ENCODE measurements at regions not wholly inside any gene's neighbourhood (a gene's known extent, or its start where the extent isn't known, plus 50 kb on each side); places are given as distances from the start of the nearest gene placed in this dataset.
"Not testable (repeated sequence)": the region's sequence is repeated elsewhere in the genome, so short reads cannot be mapped to it uniquely, and the experiment has no call there.

GRCh38 chr1:220942278-220942677, 63.0 kb downstream of the HLX start:
- Mint-ChIP-seq H3K36me3 (ENCODE audit: low read depth) (no peaks in the 10 kb centered on the region), H3K27ac (no peak overlapping the region), H3K27me3 (ENCODE audit: low read depth) (no peaks in the 10 kb centered on the region), H3K4me3 (no peak overlapping the region), H3K4me1 (ENCODE audit: low read depth) (no peaks in the 10 kb centered on the region), H3K9me3 (no peaks in the 10 kb centered on the region)
- no peak for DNase-seq (ENCODE audit: low spot score)

DNA sequence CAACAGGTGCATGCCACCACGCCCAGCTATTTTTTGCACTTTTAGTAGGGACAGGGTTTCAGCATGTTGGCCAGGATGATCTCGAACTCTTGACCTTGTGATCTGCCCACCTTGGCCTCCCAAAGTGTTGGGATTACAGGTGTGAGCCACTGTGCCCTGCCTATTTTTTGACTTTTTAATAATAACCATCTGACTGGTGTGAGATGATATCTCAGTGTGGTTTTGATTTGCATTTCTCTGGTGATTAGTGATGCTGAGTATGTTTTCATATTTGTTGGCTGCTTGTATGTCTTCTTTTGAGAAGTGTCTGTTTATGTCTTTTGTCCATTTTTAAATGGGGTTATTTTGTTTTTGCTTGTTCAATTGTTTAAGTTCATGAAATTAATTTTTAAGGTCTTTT, 63.7 kb downstream of the HLX start:
- H3K4me3 Mint-ChIP-seq; H3K27me3 Mint-ChIP-seq (ENCODE audit: low read depth); H3K27ac Mint-ChIP-seq; H3K36me3 Mint-ChIP-seq (ENCODE audit: low read depth); H3K4me1 Mint-ChIP-seq (ENCODE audit: low read depth); H3K9me3 Mint-ChIP-seq; DNase-seq (ENCODE audit: low spot score): not testable (repeated sequence)

DNA sequence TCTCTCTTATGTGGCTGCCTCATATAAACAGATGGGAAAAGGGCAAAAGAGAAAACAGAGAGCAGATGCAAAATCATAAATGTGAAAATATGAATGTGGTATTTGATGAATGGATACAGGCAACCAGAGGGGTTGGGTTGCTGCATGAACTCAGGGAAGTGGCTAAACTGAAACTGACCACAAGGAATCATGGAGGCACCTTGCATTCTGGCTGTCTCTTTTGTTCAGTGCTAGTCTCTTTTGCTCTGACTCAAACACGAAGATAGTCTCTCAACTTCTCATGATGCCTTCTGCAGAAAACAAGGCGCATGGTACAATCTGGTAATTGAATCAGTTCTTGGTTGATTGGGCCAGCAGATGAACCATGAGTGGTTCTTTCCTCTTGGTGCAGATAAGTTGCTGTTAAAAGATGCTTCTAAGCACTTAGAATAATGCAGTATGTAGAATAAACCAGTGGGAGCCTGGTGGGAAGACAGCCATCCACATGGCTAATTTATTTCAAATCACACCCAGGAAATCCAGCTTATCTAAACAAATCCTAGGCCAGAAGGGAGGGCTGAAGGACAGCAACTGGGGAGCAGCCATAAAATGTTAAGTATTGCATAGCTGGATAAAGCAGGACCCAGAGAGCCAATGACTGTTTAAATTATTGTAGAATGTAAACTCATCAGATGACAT, 64.2 kb downstream of the HLX start:
- Mint-ChIP-seq H3K4me1 (ENCODE audit: low read depth) (no peaks in the 10 kb centered on the region), H3K27me3 (ENCODE audit: low read depth) (no peaks in the 10 kb centered on the region)
- no peak for DNase-seq (ENCODE audit: low spot score)

DNA sequence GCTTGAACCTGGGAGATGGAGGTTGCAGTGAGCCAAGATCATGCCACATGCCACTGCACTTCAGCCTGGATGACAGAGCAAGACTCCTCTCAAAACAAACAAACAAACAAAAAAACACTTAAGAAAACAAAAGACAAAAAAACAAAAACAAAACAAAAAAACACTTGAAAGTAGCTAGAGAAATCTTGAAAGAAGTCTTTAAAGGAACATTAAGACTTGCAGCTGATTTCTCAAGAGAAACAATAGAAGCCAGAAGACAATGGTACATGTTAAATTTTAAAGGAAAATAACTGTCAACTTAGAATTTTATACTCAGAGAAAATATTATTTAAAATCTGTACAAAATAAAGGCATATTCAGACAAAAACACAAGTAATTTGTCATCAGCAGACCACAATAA, 71.3 kb downstream of the HLX start:
- Mint-ChIP-seq H3K4me1 (ENCODE audit: low read depth) (no peaks in the 10 kb centered on the region), H3K27me3 (ENCODE audit: low read depth) (no peaks in the 10 kb centered on the region), H3K27ac (no peak overlapping the region), H3K36me3 (ENCODE audit: low read depth) (no peaks in the 10 kb centered on the region), H3K9me3 (peaks cover 14% of the 10 kb centered on the region), H3K4me3 (no peak overlapping the region)
- no peak for DNase-seq (ENCODE audit: low spot score)

More for the DNA sequence above, 64.2 kb downstream of the HLX start:
- Mint-ChIP-seq H3K27ac (no peak overlapping the region), H3K4me3 (no peak overlapping the region), H3K36me3 (ENCODE audit: low read depth) (no peaks in the 10 kb centered on the region), H3K9me3 (no peaks in the 10 kb centered on the region)

DNA sequence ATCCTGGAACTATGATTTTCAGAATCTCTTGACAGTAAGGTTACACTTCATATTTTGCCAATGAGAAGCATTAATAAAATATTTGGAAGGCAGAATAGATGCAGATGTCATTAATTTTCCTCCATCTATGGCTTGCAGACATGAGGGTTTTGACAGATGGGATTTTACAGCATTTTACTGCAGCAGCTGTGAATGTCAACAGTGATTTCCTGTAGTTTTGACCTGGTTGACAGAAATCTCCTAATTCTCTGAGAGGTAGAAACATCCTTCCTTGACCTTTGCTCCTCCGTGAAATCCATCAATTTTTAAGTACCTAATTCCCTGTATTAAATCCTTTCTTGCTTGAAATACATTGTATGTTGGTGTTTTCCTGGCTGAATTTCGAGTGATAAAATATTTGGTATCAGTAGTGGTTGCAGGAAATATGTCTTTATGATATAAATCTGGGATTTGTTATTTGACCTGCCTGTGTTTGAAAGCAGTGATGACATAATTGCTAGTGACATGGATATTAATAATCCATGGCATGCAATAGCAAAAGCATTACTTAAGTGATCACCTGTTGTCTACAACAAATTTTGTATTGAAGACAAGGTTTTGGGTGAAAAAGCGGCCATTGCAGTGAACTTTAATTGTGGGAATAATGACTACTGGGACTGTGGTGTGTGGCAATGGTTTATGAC, 73.9 kb downstream of the HLX start:
- H3K27me3 Mint-ChIP-seq (ENCODE audit: low read depth), result no peaks in the 10 kb centered on the region
- no peaks in the 10 kb centered on the region for H3K36me3 Mint-ChIP-seq (ENCODE audit: low read depth)
- no peak for DNase-seq (ENCODE audit: low spot score)
- H3K27ac Mint-ChIP-seq, result no peak overlapping the region
- peaks cover 14% of the 10 kb centered on the region for H3K9me3 Mint-ChIP-seq
- H3K4me1 Mint-ChIP-seq (ENCODE audit: low read depth), result no peaks in the 10 kb centered on the region
- no peak overlapping the region for H3K4me3 Mint-ChIP-seq

DNA sequence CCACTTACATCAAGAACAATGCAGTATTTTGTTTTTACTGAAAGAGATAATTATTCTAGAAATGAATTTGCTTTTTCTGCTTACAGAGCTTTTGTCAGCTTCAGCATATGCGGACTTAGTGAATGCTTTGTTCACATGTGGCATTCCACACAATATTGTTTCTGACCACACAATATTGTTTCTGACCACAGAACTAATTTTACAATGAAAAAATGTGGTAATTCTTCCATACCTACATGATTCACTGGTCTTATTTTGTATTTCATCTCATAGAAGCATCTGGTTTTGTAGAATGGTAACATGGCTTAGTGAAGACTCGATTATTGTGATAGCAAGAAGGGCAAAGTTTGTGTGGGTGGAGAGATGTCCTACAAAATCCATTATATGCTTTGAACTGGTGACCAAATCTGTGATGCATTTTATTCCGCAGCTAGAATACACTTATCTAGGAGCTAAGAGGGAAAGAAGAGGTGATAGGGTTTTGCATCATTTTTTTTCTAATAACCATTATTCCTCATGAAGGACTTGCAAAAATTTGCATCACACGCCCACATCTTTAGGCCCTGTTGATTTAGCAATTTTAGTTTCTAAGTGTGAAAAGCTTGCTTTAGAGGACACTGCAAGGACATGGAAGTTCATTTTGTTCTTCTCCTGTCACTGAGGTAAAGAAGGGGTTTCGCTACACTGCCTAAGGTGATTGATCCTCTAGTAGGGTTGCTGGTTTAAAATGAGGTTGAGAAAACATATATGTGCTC, 75.3 kb downstream of the HLX start:
- no peaks in the 10 kb centered on the region for H3K27me3 Mint-ChIP-seq (ENCODE audit: low read depth)
- no peak overlapping the region for H3K27ac Mint-ChIP-seq
- peaks cover 9% of the 10 kb centered on the region for H3K9me3 Mint-ChIP-seq
- no peak for DNase-seq (ENCODE audit: low spot score)
- no peaks in the 10 kb centered on the region for H3K4me1 Mint-ChIP-seq (ENCODE audit: low read depth)
- no peak overlapping the region for H3K4me3 Mint-ChIP-seq
- H3K36me3 Mint-ChIP-seq (ENCODE audit: low read depth), result no peaks in the 10 kb centered on the region

DNA sequence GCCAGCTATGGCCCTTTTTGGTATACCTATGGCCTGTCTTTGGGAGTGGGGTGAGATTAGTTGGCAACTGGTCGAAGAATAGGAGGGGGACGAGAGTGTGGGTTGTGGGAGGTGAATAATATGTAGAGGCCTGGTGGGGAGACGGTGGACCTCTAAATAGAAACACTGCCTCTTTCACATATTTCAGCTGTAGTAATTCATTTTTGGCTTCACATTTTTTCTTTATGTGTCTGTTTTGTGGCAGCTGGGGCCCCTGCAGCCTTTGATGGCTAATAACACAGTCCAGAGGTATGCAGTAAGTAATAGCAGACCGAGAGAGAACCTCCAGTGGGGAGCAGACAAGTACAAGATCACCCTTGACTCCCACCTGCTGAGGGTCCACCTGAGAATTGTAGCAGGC, 75.9 kb downstream of the HLX start:
- no peak overlapping the region for H3K27ac Mint-ChIP-seq
- DNase-seq (ENCODE audit: low spot score), result no peak
- H3K9me3 Mint-ChIP-seq, result peaks cover 4% of the 10 kb centered on the region
- H3K4me1 Mint-ChIP-seq (ENCODE audit: low read depth), result no peaks in the 10 kb centered on the region
- no peaks in the 10 kb centered on the region for H3K36me3 Mint-ChIP-seq (ENCODE audit: low read depth)
- H3K4me3 Mint-ChIP-seq, result no peak overlapping the region
- H3K27me3 Mint-ChIP-seq (ENCODE audit: low read depth), result no peaks in the 10 kb centered on the region

GRCh38 chr1:220956501-220957232, 77.4 kb downstream of the HLX start:
- H3K36me3 Mint-ChIP-seq (ENCODE audit: low read depth), result no peaks in the 10 kb centered on the region
- H3K4me3 Mint-ChIP-seq, result no peak overlapping the region
- H3K27ac Mint-ChIP-seq, result no peak overlapping the region
- DNase-seq (ENCODE audit: low spot score), result no peak
- H3K9me3 Mint-ChIP-seq, result no peaks in the 10 kb centered on the region
- H3K4me1 Mint-ChIP-seq (ENCODE audit: low read depth), result no peaks in the 10 kb centered on the region
- H3K27me3 Mint-ChIP-seq (ENCODE audit: low read depth), result no peaks in the 10 kb centered on the region

DNA sequence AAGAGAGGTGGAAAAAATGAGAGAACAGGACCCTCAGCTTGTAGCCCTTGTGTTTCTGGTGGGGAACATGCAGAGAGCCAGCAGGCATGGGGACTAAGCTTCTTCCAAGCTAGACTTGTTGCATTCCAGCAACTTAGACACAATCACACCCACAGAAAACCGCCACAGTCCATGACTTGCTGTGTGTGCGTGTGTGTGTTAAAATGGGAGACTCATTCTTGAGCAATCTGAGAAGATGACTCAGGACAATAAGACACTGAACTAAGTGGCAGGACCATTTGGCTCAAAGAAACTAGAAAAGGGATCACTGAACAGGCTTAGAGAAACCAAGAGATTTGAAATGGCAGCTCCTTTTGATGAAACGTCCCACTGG, 78.0 kb downstream of the HLX start:
- no peaks in the 10 kb centered on the region for H3K36me3 Mint-ChIP-seq (ENCODE audit: low read depth)
- H3K4me1 Mint-ChIP-seq (ENCODE audit: low read depth), result no peaks in the 10 kb centered on the region
- DNase-seq (ENCODE audit: low spot score), result no peak
- H3K9me3 Mint-ChIP-seq, result no peaks in the 10 kb centered on the region
- no peak overlapping the region for H3K4me3 Mint-ChIP-seq
- H3K27me3 Mint-ChIP-seq (ENCODE audit: low read depth), result no peaks in the 10 kb centered on the region
- no peak overlapping the region for H3K27ac Mint-ChIP-seq

- Mint-ChIP-seq H3K4me3 (no peak overlapping the region), H3K27me3 (ENCODE audit: low read depth) (no peaks in the 10 kb centered on the region), H3K9me3 (no peaks in the 10 kb centered on the region), H3K36me3 (ENCODE audit: low read depth) (no peaks in the 10 kb centered on the region), H3K4me1 (ENCODE audit: low read depth) (no peaks in the 10 kb centered on the region), H3K27ac (no peak overlapping the region)
- DNase-seq (ENCODE audit: low spot score), result no peak
Measured at GRCh38 chr1:220958234-220958633, 79.0 kb downstream of the HLX start.

GRCh38 chr1:220962031-220962751, 82.9 kb downstream of the HLX start:
- DNase-seq (ENCODE audit: low spot score), result no peak
- H3K27me3 Mint-ChIP-seq (ENCODE audit: low read depth), result no peaks in the 10 kb centered on the region
- no peak overlapping the region for H3K27ac Mint-ChIP-seq
- H3K4me1 Mint-ChIP-seq (ENCODE audit: low read depth), result no peaks in the 10 kb centered on the region
- H3K9me3 Mint-ChIP-seq, result no peaks in the 10 kb centered on the region
- H3K4me3 Mint-ChIP-seq, result no peak overlapping the region
- H3K36me3 Mint-ChIP-seq (ENCODE audit: low read depth), result no peaks in the 10 kb centered on the region

DNA sequence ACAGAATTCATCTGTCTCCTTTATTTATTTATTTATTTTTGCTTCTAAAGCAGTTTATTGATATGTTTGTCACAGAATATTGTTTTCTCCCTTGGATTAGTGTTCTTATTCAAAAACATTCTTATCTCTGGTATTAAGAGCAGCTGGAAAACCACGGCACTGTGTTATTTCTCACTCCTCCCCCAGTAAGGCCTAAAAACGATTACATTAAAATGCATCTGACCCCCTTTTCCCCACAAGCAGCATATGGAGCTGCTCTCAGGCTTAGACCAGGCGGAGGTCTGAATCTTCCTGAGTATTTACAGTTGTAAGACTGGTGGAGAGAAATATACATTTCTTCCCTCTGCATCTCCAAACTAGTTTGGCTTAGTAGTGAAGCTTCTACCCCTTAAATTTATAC, 86.8 kb downstream of the HLX start:
- H3K4me3 Mint-ChIP-seq, result no peak overlapping the region
- H3K36me3 Mint-ChIP-seq (ENCODE audit: low read depth), result no peaks in the 10 kb centered on the region
- DNase-seq (ENCODE audit: low spot score), result no peak
- no peaks in the 10 kb centered on the region for H3K9me3 Mint-ChIP-seq
- H3K27ac Mint-ChIP-seq, result no peak overlapping the region
- no peaks in the 10 kb centered on the region for H3K4me1 Mint-ChIP-seq (ENCODE audit: low read depth)
- no peaks in the 10 kb centered on the region for H3K27me3 Mint-ChIP-seq (ENCODE audit: low read depth)

DNA sequence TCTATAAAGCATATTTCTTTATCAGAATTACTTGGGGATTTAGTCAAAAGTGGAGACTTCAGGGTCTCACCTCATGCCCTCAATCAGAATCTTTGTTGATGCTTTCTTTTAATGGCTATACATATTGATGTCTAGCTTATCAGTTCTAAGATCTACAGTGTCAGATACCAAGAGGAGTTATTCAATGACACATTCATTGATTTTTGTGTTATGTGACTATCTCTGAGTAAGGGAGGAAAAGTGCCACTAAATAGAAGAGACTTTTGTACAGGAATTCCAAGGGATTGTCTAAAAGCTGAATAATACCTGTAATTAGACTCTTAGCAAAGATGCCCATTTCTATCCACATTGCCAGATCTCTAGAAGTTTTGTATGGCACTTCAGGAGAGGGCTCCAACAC, 87.2 kb downstream of the HLX start:
- Mint-ChIP-seq H3K4me3 (no peak overlapping the region), H3K9me3 (no peaks in the 10 kb centered on the region), H3K27ac (no peak overlapping the region), H3K4me1 (ENCODE audit: low read depth) (no peaks in the 10 kb centered on the region), H3K27me3 (ENCODE audit: low read depth) (no peaks in the 10 kb centered on the region), H3K36me3 (ENCODE audit: low read depth) (no peaks in the 10 kb centered on the region)
- no peak for DNase-seq (ENCODE audit: low spot score)
